H1 (cell line): ENCODE measurements at regions not wholly inside any gene's neighbourhood (a gene's known extent, or its start where the extent isn't known, plus 50 kb on each side); places are given as distances from the start of the nearest gene placed in this dataset.
"Not testable (repeated sequence)": the region's sequence is repeated elsewhere in the genome, so short reads cannot be mapped to it uniquely, and the experiment has no call there.

Experiments
- CTCF ChIA-PET: fragments of 300-600 bp; sonication (Branson Sonifier 250); formaldehyde crosslinking; loops from one replicate; lab custom pipeline; 2021; ENCODE audit not compliant: partially characterized antibody; lab: Charles Lee
- POLR2A ChIA-PET: fragments of 300-600 bp; sonication (Branson Sonifier 250); formaldehyde crosslinking; loops from one replicate; lab custom pipeline; 2021; ENCODE audit warnings: inconsistent platforms; ENCODE audit not compliant: partially characterized antibody; lab: Charles Lee
- DNase-seq, 2 experiments: peaks; one replicate each; pipeline versions ENCODE4 v3.0.0 to v3.0.0-alpha.2; 2010 to 2022; ENCODE audit warnings: low spot score in 2 of 2, low read depth in 1 of 2, mixed read lengths in 1 of 2
- FAIRE-seq: peaks from 2 replicates; lab custom pipeline; 2011; peaks lifted over from hg19 to GRCh38; lab: Jason Lieb, UNC
- H2AFZ ChIP-seq: 2 replicates; pipeline ENCODE4 v1.8.1; 2012; ENCODE audit warnings: low read length, inconsistent platforms
- H2AK5ac ChIP-seq: 2 replicates; pipeline ENCODE4 v1.6.1; 2013; ENCODE audit warnings: low read depth, low read length
- H2BK120ac ChIP-seq: replicated peaks from 2 replicates; pipeline ENCODE3; 2013; ENCODE audit warnings: low read depth, low read length, inconsistent platforms
- H2BK12ac ChIP-seq: 2 replicates; pipeline ENCODE4 v1.6.1; 2013; ENCODE audit warnings: low read depth, low read length
- H2BK15ac ChIP-seq: 2 replicates; pipeline ENCODE4 v1.6.1; 2013; ENCODE audit warnings: low read length
- H2BK20ac ChIP-seq: 2 replicates; pipeline ENCODE4 v1.6.1; 2013; ENCODE audit warnings: low read length
- H2BK5ac ChIP-seq: 2 replicates; pipeline ENCODE4 v1.6.1; 2013; ENCODE audit warnings: low read depth, low read length
- H3K14ac ChIP-seq: 2 replicates; pipeline ENCODE4 v1.6.1; 2013; ENCODE audit warnings: inconsistent platforms; ENCODE audit not compliant: insufficient read length
- H3K18ac ChIP-seq: 2 replicates; pipeline ENCODE4 v1.6.1; 2013; ENCODE audit warnings: low read length; ENCODE audit errors: extremely low read depth
- H3K23ac ChIP-seq: 2 replicates; pipeline ENCODE4 v1.6.1; 2013; ENCODE audit warnings: inconsistent platforms; ENCODE audit not compliant: insufficient read length
- H3K23me2 ChIP-seq: 2 replicates; pipeline ENCODE4 v1.6.1; 2013; ENCODE audit warnings: low read depth, low read length
- H3K27ac ChIP-seq: 2 replicates; pipeline ENCODE4 v1.6.1; 2011; ENCODE audit warnings: low read depth, low read length, inconsistent platforms
- H3K27me3 ChIP-seq, 4 experiments: replicated peaks in 1 of 4; 1 replicate in 1 of 4; 2 replicates in 3 of 4; pipeline versions ENCODE4 v1.6.1 to v1.8.1; 2011 to 2013; ENCODE audit warnings: low read length in 3 of 4, mild to moderate bottlenecking in 3 of 4, inconsistent platforms in 2 of 4, mixed read lengths in 2 of 4, moderate library complexity in 1 of 4; ENCODE audit not compliant: control insufficient read depth in 3 of 4, insufficient read depth in 3 of 4; ENCODE audit errors: extremely low read depth in 1 of 4
- H3K36me3 ChIP-seq, 4 experiments: 2 replicates each; pipeline versions ENCODE4 v1.6.1 to v1.8.1; 2011 to 2013; ENCODE audit warnings: mild to moderate bottlenecking in 4 of 4, low read length in 3 of 4, moderate library complexity in 2 of 4, control low read depth in 1 of 4, inconsistent platforms in 1 of 4; ENCODE audit not compliant: insufficient read depth in 4 of 4, control insufficient read depth in 2 of 4
- H3K4ac ChIP-seq: replicated peaks from 2 replicates; pipeline ENCODE3; 2013; ENCODE audit warnings: low read length, low read depth, mixed read lengths, inconsistent platforms; ENCODE audit not compliant: insufficient read length
- H3K4me1 ChIP-seq, 4 experiments: replicated peaks in 1 of 4; 1 replicate in 1 of 4; 2 replicates in 3 of 4; pipeline versions ENCODE4 v1.6.1 to v1.8.1; 2011 to 2013; ENCODE audit warnings: low read length in 3 of 4, inconsistent platforms in 2 of 4, mixed read lengths in 1 of 4; ENCODE audit not compliant: insufficient read depth in 4 of 4, control insufficient read depth in 3 of 4
- H3K4me2 ChIP-seq, 2 experiments: 2 replicates each; pipeline versions ENCODE4 v1.6.1 to v1.8.1; 2011 to 2013; ENCODE audit warnings: low read depth in 2 of 2, low read length in 2 of 2, control low read depth in 1 of 2, inconsistent platforms in 1 of 2, mild to moderate bottlenecking in 1 of 2; ENCODE audit not compliant: insufficient read depth in 1 of 2
- H3K4me3 ChIP-seq, 4 experiments: fragments of 200-600, 300-600 bp in 1 of 4; sonication (generic), shearing (Covaris generic), sonication (Bioruptor Twin) in 1 of 4; 2 replicates each; pipeline versions ENCODE4 v1.5.1 to v1.8.1; 2011 to 2016; ENCODE audit warnings: low read length in 4 of 4, low read depth in 3 of 4, control low read depth in 2 of 4, inconsistent platforms in 2 of 4, mild to moderate bottlenecking in 2 of 4, mixed read lengths in 1 of 4, moderate library complexity in 1 of 4; ENCODE audit not compliant: insufficient read depth in 2 of 4; ENCODE audit errors: extremely low read depth in 1 of 4
- H3K56ac ChIP-seq: replicated peaks from 2 replicates; pipeline ENCODE3; 2013; ENCODE audit warnings: low read depth, mild to moderate bottlenecking, mixed read lengths, low read length, inconsistent platforms; ENCODE audit not compliant: insufficient read length
- H3K79me1 ChIP-seq: 2 replicates; pipeline ENCODE4 v1.6.1; 2013; ENCODE audit warnings: low read depth, low read length, control low read depth
- H3K79me2 ChIP-seq, 2 experiments: 2 replicates each; pipeline versions ENCODE4 v1.6.1 to v1.8.1; 2012 to 2013; ENCODE audit warnings: low read length in 2 of 2, mild to moderate bottlenecking in 2 of 2, inconsistent platforms in 1 of 2; ENCODE audit not compliant: insufficient read depth in 2 of 2, control insufficient read depth in 1 of 2
- H3K9ac ChIP-seq, 4 experiments: replicated peaks in 1 of 4; 1 replicate in 1 of 4; 2 replicates in 3 of 4; pipeline versions ENCODE4 v1.6.1 to v1.8.1; 2011 to 2013; ENCODE audit warnings: low read depth in 3 of 4, low read length in 3 of 4, control low read depth in 2 of 4, mild to moderate bottlenecking in 2 of 4, moderate library complexity in 2 of 4, inconsistent platforms in 1 of 4; ENCODE audit errors: extremely low read depth in 1 of 4
- H3K9me3 ChIP-seq, 2 experiments: 2 replicates each; pipeline versions ENCODE4 v1.6.1 to v1.8.1; 2012 to 2013; ENCODE audit warnings: mild to moderate bottlenecking in 2 of 2, moderate library complexity in 2 of 2, control low read depth in 1 of 2, inconsistent platforms in 1 of 2, low read depth in 1 of 2, low read length in 1 of 2, mixed read lengths in 1 of 2; ENCODE audit not compliant: insufficient read depth in 2 of 2
- H4K20me1 ChIP-seq, 2 experiments: replicated peaks in 1 of 2; 2 replicates each; pipeline versions ENCODE3 to v1.8.1; 2011 to 2013; ENCODE audit warnings: inconsistent platforms in 2 of 2, low read length in 2 of 2, mild to moderate bottlenecking in 1 of 2; ENCODE audit not compliant: insufficient read depth in 2 of 2, control insufficient read depth in 1 of 2
- H4K5ac ChIP-seq: 2 replicates; pipeline ENCODE4 v1.6.1; 2013; ENCODE audit warnings: low read length, low read depth, mixed read lengths, inconsistent platforms; ENCODE audit not compliant: insufficient read length
- H4K8ac ChIP-seq: 2 replicates; pipeline ENCODE4 v1.8.0; 2013; ENCODE audit warnings: mild to moderate bottlenecking, moderate library complexity, low read length, inconsistent platforms; ENCODE audit not compliant: insufficient read depth; ENCODE audit errors: extremely low read depth
- H4K91ac ChIP-seq: replicated peaks from 2 replicates; pipeline ENCODE3; 2013; ENCODE audit warnings: low read length, mixed read lengths, inconsistent platforms; ENCODE audit not compliant: insufficient read length
- WGBS, 2 experiments: shearing (Covaris generic) in 1 of 2; methylation state at CpG; one replicate each; pipeline versions ENCODE4 v1.1.6 to v1.1.7; 2013 to 2015; ENCODE audit warnings: low lambda C conversion rate in 2 of 2, mixed read lengths in 2 of 2, inconsistent platforms in 1 of 2, low coverage in 1 of 2, missing lambda C conversion rate in 1 of 2; ENCODE audit not compliant: insufficient replicate concordance in 2 of 2, insufficient coverage in 1 of 2, insufficient read length in 1 of 2; ENCODE audit errors: extremely low coverage in 1 of 2, missing lambda C conversion rate in 1 of 2; 5-methylcytosine and 5-hydroxymethylcytosine counted together

- CTCF ChIA-PET, H3K36me3 ChIP-seq, H2BK20ac ChIP-seq, H3K27ac ChIP-seq, H3K4me3 ChIP-seq, H3K79me1 ChIP-seq, H2BK120ac ChIP-seq, H4K91ac ChIP-seq, H2BK15ac ChIP-seq, H2AK5ac ChIP-seq, FAIRE-seq, H3K23me2 ChIP-seq, DNase-seq, H4K5ac ChIP-seq, H3K9ac ChIP-seq, H3K4ac ChIP-seq, H3K4me2 ChIP-seq, H3K4me1 ChIP-seq, POLR2A ChIA-PET, H4K20me1 ChIP-seq, H2BK5ac ChIP-seq, H3K23ac ChIP-seq, H2BK12ac ChIP-seq, H3K9me3 ChIP-seq, H4K8ac ChIP-seq, H3K27me3 ChIP-seq, H3K79me2 ChIP-seq, H3K14ac ChIP-seq, H2AFZ ChIP-seq, H3K18ac ChIP-seq, H3K56ac ChIP-seq: not testable (repeated sequence)
- WGBS, 2 experiments = 86% methylated on average over 1 of the region's 2 CpGs; no CpG with 5 or more reads in 1 of the 2 experiments
These were observed 89.1 kb downstream of the FAM72B start for GRCh38 chr1:121095014-121095413.
